CD4-positive, alpha-beta memory T cell (primary cell): ENCODE measurements at regions not wholly inside any gene's neighbourhood (a gene's known extent, or its start where the extent isn't known, plus 50 kb on each side); places are given as distances from the start of the nearest gene placed in this dataset.

Experiments used
- CTCF ChIA-PET: fragments of 350-600 bp; sonication (Branson Sonifier 250); formaldehyde crosslinking; loops from one replicate; lab custom pipeline; 2021; ENCODE audit warnings: inconsistent platforms; ENCODE audit not compliant: partially characterized antibody; lab: Charles Lee
- POLR2A ChIA-PET: fragments of 350-600 bp; sonication (Branson Sonifier 250); formaldehyde crosslinking; loops from one replicate; lab custom pipeline; 2021; ENCODE audit not compliant: partially characterized antibody; lab: Charles Lee
- DNase-seq, 5 donors: peaks; one replicate each; pipeline versions ENCODE4 v3.0.0 to v3.0.0-alpha.2; 2020 to 2022; ENCODE audit warnings: mixed read lengths in 1 of 5
- H3K27ac ChIP-seq: one replicate; pipeline ENCODE4 v1.7.0; 2013; ENCODE audit warnings: low read depth, low read length
- H3K27me3 ChIP-seq: 2 replicates; pipeline ENCODE4 v1.7.0; 2013; ENCODE audit warnings: mild to moderate bottlenecking, low read length, moderate library complexity; ENCODE audit not compliant: insufficient read depth
- H3K36me3 ChIP-seq: 2 replicates; pipeline ENCODE4 v1.7.0; 2013; ENCODE audit warnings: mild to moderate bottlenecking, low read length, moderate library complexity; ENCODE audit not compliant: insufficient read depth
- H3K4me1 ChIP-seq: 2 replicates; pipeline ENCODE4 v1.7.0; 2013; ENCODE audit warnings: mild to moderate bottlenecking, low read length, moderate library complexity; ENCODE audit not compliant: insufficient read depth
- H3K4me3 ChIP-seq, 2 donors: one replicate each; pipeline ENCODE4 v1.7.0; 2013; ENCODE audit warnings: low read length in 2 of 2, mild to moderate bottlenecking in 1 of 2
- H3K9me3 ChIP-seq, 2 donors: one replicate each; pipeline ENCODE4 v1.7.0; 2013; ENCODE audit warnings: low read length in 2 of 2, control low read depth in 1 of 2; ENCODE audit not compliant: control insufficient read depth in 1 of 2
- H3K27ac Mint-ChIP-seq, 7 donors: one replicate each; pipeline ENCODE4 v1.8.0; 2020 to 2021; ENCODE audit warnings: mixed read lengths in 7 of 7, mild to moderate bottlenecking in 6 of 7, inconsistent platforms in 3 of 7, moderate library complexity in 3 of 7
- H3K27me3 Mint-ChIP-seq, 2 donors: one replicate each; pipeline ENCODE4 v1.8.0; 2020 to 2021; ENCODE audit warnings: mixed read lengths in 2 of 2
- H3K36me3 Mint-ChIP-seq, 2 donors: one replicate each; pipeline ENCODE4 v1.8.0; 2020 to 2021; ENCODE audit warnings: mixed read lengths in 2 of 2, inconsistent platforms in 1 of 2, mild to moderate bottlenecking in 1 of 2
- H3K4me1 Mint-ChIP-seq, 4 donors: one replicate each; pipeline ENCODE4 v1.8.0; 2020 to 2021; ENCODE audit warnings: mixed read lengths in 4 of 4, mild to moderate bottlenecking in 1 of 4
- H3K4me3 Mint-ChIP-seq, 8 donors: one replicate each; pipeline ENCODE4 v1.8.0; 2020 to 2021; ENCODE audit warnings: mixed read lengths in 8 of 8, mild to moderate bottlenecking in 7 of 8, moderate library complexity in 6 of 8, inconsistent platforms in 3 of 8
- H3K9me3 Mint-ChIP-seq, 8 donors: one replicate each; pipeline ENCODE4 v1.8.0; 2020 to 2021; ENCODE audit warnings: mixed read lengths in 8 of 8, mild to moderate bottlenecking in 5 of 8, inconsistent platforms in 3 of 8, moderate library complexity in 1 of 8
- intact Hi-C: fragments of 100-400 bp; cut with micrococcal nuclease; formaldehyde crosslinking; loops from one replicate; pipeline ENCODE4 v1.15.1; 2023

- Histone ChIP-seq H3K27ac (no peak overlapping the region), H3K36me3 (no peaks in the 10 kb centered on the region), H3K9me3 (no peaks in the 10 kb centered on the region), H3K4me3 (no peak overlapping the region), H3K27me3 (no peaks in the 10 kb centered on the region), H3K4me1 (no peaks in the 10 kb centered on the region)
- CTCF ChIA-PET = no interaction called here
- no peak for DNase-seq
- Mint-ChIP-seq H3K27ac (no peak overlapping the region), H3K36me3 (no peaks in the 10 kb centered on the region), H3K4me1 (no peaks in the 10 kb centered on the region), H3K9me3 (no peaks in the 10 kb centered on the region), H3K4me3 (no peak overlapping the region), H3K27me3 (peaks cover 0 to 2% of the 10 kb centered on the region in 2 donors)
- intact Hi-C loops = no loop called here
- POLR2A ChIA-PET = no interaction called here
Observed at GRCh38 chr6:79421707-79422484, 115.3 kb downstream of the LCA5 start.

- no peaks in the 10 kb centered on the region for H3K4me1 ChIP-seq
- H3K27ac Mint-ChIP-seq = no peak overlapping the region
Observed at GRCh38 chr6:79421001-79421411, 116.2 kb downstream of the LCA5 start.

GRCh38 chr6:79420054-79420453 lies 117.2 kb downstream of the LCA5 start:
- peaks cover 0 to 2% of the 10 kb centered on the region in 2 donors for H3K27me3 Mint-ChIP-seq
- Histone ChIP-seq H3K27me3 (no peaks in the 10 kb centered on the region), H3K36me3 (no peaks in the 10 kb centered on the region), H3K9me3 (no peaks in the 10 kb centered on the region), H3K4me3 (no peak overlapping the region), H3K4me1 (no peaks in the 10 kb centered on the region), H3K27ac (no peak overlapping the region)
- intact Hi-C loops = no loop called here
- DNase-seq = no peak
- no peaks in the 10 kb centered on the region for H3K9me3 Mint-ChIP-seq
- no peak overlapping the region for H3K4me3 Mint-ChIP-seq
- no peaks in the 10 kb centered on the region for H3K36me3 Mint-ChIP-seq
- CTCF ChIA-PET = no interaction called here
- H3K4me1 Mint-ChIP-seq = no peaks in the 10 kb centered on the region
- H3K27ac Mint-ChIP-seq = no peak overlapping the region
- POLR2A ChIA-PET = no interaction called here

More at GRCh38 chr6:79421001-79421411, 116.2 kb downstream of the LCA5 start:
- Histone ChIP-seq H3K36me3 (no peaks in the 10 kb centered on the region), H3K9me3 (no peaks in the 10 kb centered on the region), H3K27ac (no peak overlapping the region), H3K27me3 (no peaks in the 10 kb centered on the region), H3K4me3 (no peak overlapping the region)
- Mint-ChIP-seq H3K4me3 (no peak overlapping the region), H3K4me1 (no peaks in the 10 kb centered on the region), H3K36me3 (no peaks in the 10 kb centered on the region), H3K27me3 (peaks cover 0 to 2% of the 10 kb centered on the region in 2 donors), H3K9me3 (no peaks in the 10 kb centered on the region)
- ChIA-PET CTCF (no interaction called here), POLR2A (no interaction called here)
- intact Hi-C loops = no loop called here
- DNase-seq = no peak

GRCh38 chr6:79416931-79417330 lies 120.3 kb downstream of the LCA5 start:
- POLR2A ChIA-PET = no interaction called here
- no peak for DNase-seq
- no peak overlapping the region for H3K27ac ChIP-seq
- no peaks in the 10 kb centered on the region for H3K36me3 Mint-ChIP-seq
- H3K9me3 Mint-ChIP-seq = no peaks in the 10 kb centered on the region
- H3K4me1 Mint-ChIP-seq = no peaks in the 10 kb centered on the region
- no peaks in the 10 kb centered on the region for H3K36me3 ChIP-seq
- no peaks in the 10 kb centered on the region for H3K4me1 ChIP-seq
- H3K9me3 ChIP-seq = no peaks in the 10 kb centered on the region
- H3K27me3 Mint-ChIP-seq = peaks cover 0 to 2% of the 10 kb centered on the region in 2 donors
- intact Hi-C loops = no loop called here
- no peak overlapping the region for H3K4me3 ChIP-seq
- H3K27me3 ChIP-seq = no peaks in the 10 kb centered on the region
- H3K27ac Mint-ChIP-seq = no peak overlapping the region
- CTCF ChIA-PET = no interaction called here
- H3K4me3 Mint-ChIP-seq = no peak overlapping the region

- Histone ChIP-seq H3K27me3 (no peaks in the 10 kb centered on the region), H3K27ac (no peak overlapping the region), H3K4me1 (no peaks in the 10 kb centered on the region), H3K36me3 (no peaks in the 10 kb centered on the region), H3K4me3 (no peak overlapping the region), H3K9me3 (no peaks in the 10 kb centered on the region)
- no peak overlapping the region for H3K4me3 Mint-ChIP-seq
- H3K27ac Mint-ChIP-seq = no peak overlapping the region
- no peaks in the 10 kb centered on the region for H3K36me3 Mint-ChIP-seq
- H3K9me3 Mint-ChIP-seq = no peaks in the 10 kb centered on the region
- ChIA-PET CTCF (no interaction called here), POLR2A (no interaction called here)
- H3K27me3 Mint-ChIP-seq = no peaks in the 10 kb centered on the region
- H3K4me1 Mint-ChIP-seq = no peaks in the 10 kb centered on the region
- DNase-seq = no peak
- intact Hi-C loops = no loop called here
Observed at GRCh38 chr6:79413562-79414002, 123.6 kb downstream of the LCA5 start.

GRCh38 chr6:79410806-79411205 lies 126.4 kb downstream of the LCA5 start:
- Histone ChIP-seq H3K4me3 (no peak overlapping the region), H3K36me3 (no peaks in the 10 kb centered on the region), H3K27ac (no peak overlapping the region), H3K9me3 (no peaks in the 10 kb centered on the region), H3K4me1 (no peaks in the 10 kb centered on the region), H3K27me3 (no peaks in the 10 kb centered on the region)
- no peak overlapping the region for H3K4me3 Mint-ChIP-seq
- ChIA-PET POLR2A (no interaction called here), CTCF (no interaction called here)
- H3K27ac Mint-ChIP-seq = no peak overlapping the region
- no peaks in the 10 kb centered on the region for H3K4me1 Mint-ChIP-seq
- no peaks in the 10 kb centered on the region for H3K27me3 Mint-ChIP-seq
- intact Hi-C loops = no loop called here
- no peaks in the 10 kb centered on the region for H3K9me3 Mint-ChIP-seq
- no peaks in the 10 kb centered on the region for H3K36me3 Mint-ChIP-seq
- no peak for DNase-seq

- Mint-ChIP-seq H3K36me3 (no peaks in the 10 kb centered on the region), H3K4me1 (no peaks in the 10 kb centered on the region), H3K9me3 (no peaks in the 10 kb centered on the region), H3K4me3 (no peak overlapping the region), H3K27ac (no peak overlapping the region), H3K27me3 (no peaks in the 10 kb centered on the region)
- Histone ChIP-seq H3K4me1 (no peaks in the 10 kb centered on the region), H3K27me3 (no peaks in the 10 kb centered on the region), H3K27ac (no peak overlapping the region), H3K4me3 (no peak overlapping the region), H3K9me3 (no peaks in the 10 kb centered on the region), H3K36me3 (no peaks in the 10 kb centered on the region)
- intact Hi-C loops = no loop called here
- DNase-seq = no peak
- ChIA-PET CTCF (no interaction called here), POLR2A (no interaction called here)
Observed at GRCh38 chr6:79408256-79408974, 128.8 kb downstream of the LCA5 start.
